ENCODE measurements at regions not wholly inside any gene's neighbourhood (a gene's known extent, or its start where the extent isn't known, plus 50 kb on each side); places are given as distances from the start of the nearest gene placed in this dataset.

DNA sequence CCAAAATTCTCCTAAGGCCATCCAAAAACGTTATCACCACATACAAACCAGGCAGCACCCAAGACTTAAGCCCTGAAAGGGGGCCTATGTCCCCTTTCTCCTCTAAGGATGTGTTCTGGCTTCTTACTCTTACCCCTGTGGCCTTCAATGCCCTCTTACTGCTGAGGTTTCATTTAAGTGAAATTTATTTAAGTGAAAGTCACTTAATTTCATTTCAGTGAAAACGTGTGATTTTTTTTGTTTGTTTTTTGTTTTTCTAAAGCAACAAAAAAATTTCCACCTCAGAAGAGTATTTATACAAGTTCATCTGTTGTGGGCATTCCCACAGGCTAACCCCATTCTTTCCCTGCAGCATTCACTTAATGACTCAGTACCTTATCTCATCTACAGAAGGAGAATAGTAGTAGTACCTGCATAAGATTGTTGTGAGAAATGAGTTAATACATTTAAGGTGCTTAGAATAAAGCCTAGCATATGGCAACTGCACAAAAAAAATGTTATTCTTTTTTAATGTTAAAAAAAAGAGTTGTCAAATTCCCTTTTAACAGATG lies 220.6 kb downstream of the CHRM3 start:
- no peak for TF ChIP-seq ZNF121 (CRISPR knock-in tag; conservative IDR thresholded peaks at IDR 0.05)
- TF ChIP-seq RFX5 (IDR thresholded peaks at IDR 0.05; ENCODE audit: low read depth, low read length) = no peak
- no peak for TF ChIP-seq STAT5B (CRISPR knock-in tag; IDR thresholded peaks at IDR 0.05)

All from K562 (cell line).